Liver (tissue), 8 donors: ENCODE measurements at regions not wholly inside any gene's neighbourhood (a gene's known extent, or its start where the extent isn't known, plus 50 kb on each side); places are given as distances from the start of the nearest gene placed in this dataset.

Experiments used
- DNase-seq: peaks from one replicate; pipeline ENCODE4 v3.0.0-alpha.2; 2017; ENCODE audit warnings: low spot score
- H3K27ac ChIP-seq, 2 donors: one replicate each; pipeline ENCODE4 v1.7.0; 2013; ENCODE audit warnings: inconsistent platforms in 2 of 2, low read length in 2 of 2, control low read depth in 1 of 2, low read depth in 1 of 2, mild to moderate bottlenecking in 1 of 2
- H3K27me3 ChIP-seq, 4 donors: one replicate each; pipeline versions ENCODE4 v1.6.1 to v1.7.0; 2013; ENCODE audit warnings: low read length in 3 of 4, inconsistent platforms in 1 of 4, mild to moderate bottlenecking in 1 of 4, moderate library complexity in 1 of 4; ENCODE audit not compliant: control insufficient read depth in 4 of 4, insufficient read depth in 4 of 4
- H3K36me3 ChIP-seq, 4 donors: one replicate each; pipeline versions ENCODE4 v1.6.1 to v1.7.0; 2013; ENCODE audit warnings: low read length in 3 of 4, mild to moderate bottlenecking in 3 of 4, low read depth in 1 of 4, moderate library complexity in 1 of 4; ENCODE audit not compliant: control insufficient read depth in 4 of 4, insufficient read depth in 3 of 4
- H3K4me1 ChIP-seq, 4 donors: one replicate each; pipeline versions ENCODE4 v1.6.1 to v1.7.0; 2013; ENCODE audit warnings: low read length in 3 of 4, mild to moderate bottlenecking in 3 of 4, moderate library complexity in 1 of 4; ENCODE audit not compliant: control insufficient read depth in 4 of 4, insufficient read depth in 4 of 4
- H3K4me3 ChIP-seq, 3 donors: one replicate each; pipeline versions ENCODE4 v1.6.1 to v1.7.0; 2013; ENCODE audit warnings: low read length in 3 of 3, control low read depth in 1 of 3, low read depth in 1 of 3, mild to moderate bottlenecking in 1 of 3
- H3K9ac ChIP-seq, 2 donors: one replicate each; pipeline ENCODE4 v1.7.0; 2013; ENCODE audit warnings: low read length in 2 of 2, mild to moderate bottlenecking in 2 of 2, moderate library complexity in 2 of 2, control low read depth in 1 of 2, low read depth in 1 of 2
- H3K9me3 ChIP-seq, 4 donors: one replicate each; pipeline versions ENCODE4 v1.6.1 to v1.7.0; 2013; ENCODE audit warnings: low read length in 3 of 4; ENCODE audit not compliant: control insufficient read depth in 4 of 4
- ATF3 ChIP-seq: IDR thresholded peaks from 2 replicates; pipeline ENCODE4 v1.6.1; 2016; ENCODE audit warnings: antibody characterized with exemption
- EGR1 ChIP-seq, 2 donors: IDR thresholded peaks; 2 replicates each; pipeline ENCODE4 v1.6.1; 2016 to 2018; ENCODE audit warnings: antibody characterized with exemption in 2 of 2, low read depth in 2 of 2
- FOXA1 ChIP-seq: IDR thresholded peaks from 2 replicates; pipeline ENCODE4 v1.6.1; 2016; ENCODE audit warnings: antibody characterized with exemption
- FOXA2 ChIP-seq: IDR thresholded peaks from 2 replicates; pipeline ENCODE4 v1.6.1; 2016; ENCODE audit warnings: antibody characterized with exemption
- GABPA ChIP-seq, 2 donors: IDR thresholded peaks in 1 of 2; conservative IDR thresholded peaks in 1 of 2; 2 replicates each; pipeline ENCODE4 v1.6.1; 2016; ENCODE audit warnings: antibody characterized with exemption in 2 of 2, mild to moderate bottlenecking in 1 of 2, moderate library complexity in 1 of 2
- HNF4A ChIP-seq, 2 donors: conservative IDR thresholded peaks; 2 replicates each; pipeline ENCODE4 v1.6.1; 2016; ENCODE audit warnings: antibody characterized with exemption in 2 of 2, mild to moderate bottlenecking in 2 of 2
- HNF4G ChIP-seq: IDR thresholded peaks from 2 replicates; pipeline ENCODE4 v1.6.1; 2016; ENCODE audit warnings: antibody characterized with exemption
- JUND ChIP-seq, 2 donors: IDR thresholded peaks; 2 replicates each; pipeline ENCODE4 v1.6.1; 2016; ENCODE audit warnings: antibody characterized with exemption in 2 of 2
- MAX ChIP-seq: IDR thresholded peaks from 2 replicates; pipeline ENCODE4 v1.6.1; 2016; ENCODE audit warnings: antibody characterized with exemption
- NR2F2 ChIP-seq: IDR thresholded peaks from 2 replicates; pipeline ENCODE4 v1.6.1; 2016; ENCODE audit warnings: antibody characterized with exemption
- RAD21 ChIP-seq, 2 donors: IDR thresholded peaks; 2 replicates each; pipeline ENCODE4 v1.6.1; 2016; ENCODE audit warnings: antibody characterized with exemption in 2 of 2, mild to moderate bottlenecking in 2 of 2
- RXRA ChIP-seq, 2 donors: IDR thresholded peaks; 2 replicates each; pipeline ENCODE4 v1.6.1; 2017 to 2018; ENCODE audit warnings: antibody characterized with exemption in 2 of 2, mild to moderate bottlenecking in 1 of 2
- SP1 ChIP-seq: IDR thresholded peaks from 2 replicates; pipeline ENCODE4 v1.6.1; 2018; ENCODE audit warnings: antibody characterized with exemption, mild to moderate bottlenecking
- TAF1 ChIP-seq: conservative IDR thresholded peaks from 2 replicates; pipeline ENCODE4 v1.6.1; 2016; ENCODE audit warnings: antibody characterized with exemption, mild to moderate bottlenecking
- YY1 ChIP-seq: IDR thresholded peaks from 2 replicates; pipeline ENCODE4 v1.6.1; 2016; ENCODE audit warnings: antibody characterized with exemption, mild to moderate bottlenecking
- ZBTB33 ChIP-seq: IDR thresholded peaks from 2 replicates; pipeline ENCODE4 v1.6.1; 2016; ENCODE audit warnings: antibody characterized with exemption
- WGBS: extraction: QIAGEN DNeasy Blood & Tissue Kit; methylation state at CpG from one replicate; pipeline ENCODE4 v1.1.7; 2013; 5-methylcytosine and 5-hydroxymethylcytosine counted together
- TF ChIP-seq, protein P1 (sequence below): fragments of 150-350 bp; IDR thresholded peaks from 2 replicates; pipeline ENCODE4 v1.5.1; 2017; ENCODE audit warnings: improper control_type of control experiment, low read depth, low read length; ENCODE audit not compliant: missing input control
- donor health status: healthy.
- donor health status: healthy.
- donor health status: healthy.
- donor health status: healthy.
- donor health status: healthy.

DNA sequence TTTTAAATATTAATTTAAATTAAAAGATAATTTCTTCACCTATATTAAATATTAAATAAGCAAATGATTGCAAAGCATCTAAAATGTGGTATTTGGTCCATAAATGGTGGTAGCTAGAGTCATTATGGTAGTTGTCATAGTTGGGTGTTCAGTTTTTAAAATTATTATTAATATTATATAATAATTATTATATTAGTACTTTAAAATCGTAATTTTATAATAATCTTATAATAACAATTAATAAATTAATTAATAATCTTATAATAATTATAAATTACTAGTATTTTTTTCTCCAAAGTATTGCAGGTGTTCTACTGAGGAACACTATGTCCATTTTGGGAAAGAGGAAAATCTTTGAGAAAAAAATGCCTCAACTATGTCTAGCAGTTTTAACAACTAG lies 835.5 kb upstream of the GCFC2 start (continued):
- TF ChIP-seq, protein P1, sequence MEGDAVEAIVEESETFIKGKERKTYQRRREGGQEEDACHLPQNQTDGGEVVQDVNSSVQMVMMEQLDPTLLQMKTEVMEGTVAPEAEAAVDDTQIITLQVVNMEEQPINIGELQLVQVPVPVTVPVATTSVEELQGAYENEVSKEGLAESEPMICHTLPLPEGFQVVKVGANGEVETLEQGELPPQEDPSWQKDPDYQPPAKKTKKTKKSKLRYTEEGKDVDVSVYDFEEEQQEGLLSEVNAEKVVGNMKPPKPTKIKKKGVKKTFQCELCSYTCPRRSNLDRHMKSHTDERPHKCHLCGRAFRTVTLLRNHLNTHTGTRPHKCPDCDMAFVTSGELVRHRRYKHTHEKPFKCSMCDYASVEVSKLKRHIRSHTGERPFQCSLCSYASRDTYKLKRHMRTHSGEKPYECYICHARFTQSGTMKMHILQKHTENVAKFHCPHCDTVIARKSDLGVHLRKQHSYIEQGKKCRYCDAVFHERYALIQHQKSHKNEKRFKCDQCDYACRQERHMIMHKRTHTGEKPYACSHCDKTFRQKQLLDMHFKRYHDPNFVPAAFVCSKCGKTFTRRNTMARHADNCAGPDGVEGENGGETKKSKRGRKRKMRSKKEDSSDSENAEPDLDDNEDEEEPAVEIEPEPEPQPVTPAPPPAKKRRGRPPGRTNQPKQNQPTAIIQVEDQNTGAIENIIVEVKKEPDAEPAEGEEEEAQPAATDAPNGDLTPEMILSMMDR = no peak

GRCh38 chr2:76544901-76545300 lies 834.2 kb upstream of the GCFC2 start:
- Histone ChIP-seq H3K36me3 (no peaks in the 10 kb centered on the region), H3K27ac (no peak overlapping the region), H3K9ac (no peak overlapping the region), H3K4me1 (no peaks in the 10 kb centered on the region), H3K27me3 (no peaks in the 10 kb centered on the region), H3K4me3 (no peak overlapping the region), H3K9me3 (no peaks in the 10 kb centered on the region)
- 51% methylated on average over 3 of the region's 3 CpGs for WGBS
- no peak for TF ChIP-seq HNF4A (conservative IDR thresholded peaks at IDR 0.05)
- no peak for TF ChIP-seq SP1
- TF ChIP-seq FOXA2 = no peak
- no peak for TF ChIP-seq NR2F2
- no peak for TF ChIP-seq JUND (IDR thresholded peaks at IDR 0.05)
- no peak for TF ChIP-seq ATF3
- no peak for TF ChIP-seq EGR1 (IDR thresholded peaks at IDR 0.05; ENCODE audit: low read depth in 2 of 2)
- no peak for TF ChIP-seq RAD21 (IDR thresholded peaks at IDR 0.05)
- no peak for TF ChIP-seq HNF4G
- TF ChIP-seq GABPA (IDR thresholded peaks at IDR 0.05 in 1 of 2, conservative IDR thresholded peaks at IDR 0.05 in 1 of 2) = no peak
- no peak for TF ChIP-seq ZBTB33
- TF ChIP-seq YY1 = no peak
- TF ChIP-seq, protein P1 = no peak
- no peak for TF ChIP-seq FOXA1
- no peak for TF ChIP-seq MAX
- no peak for TF ChIP-seq RXRA (IDR thresholded peaks at IDR 0.05)
- no peak for TF ChIP-seq TAF1
- DNase-seq = no peak

- no peak for DNase-seq
- H3K36me3 ChIP-seq = no peaks in the 10 kb centered on the region
- 28% methylated on average over 3 of the region's 3 CpGs for WGBS
- no peak overlapping the region for H3K4me3 ChIP-seq
- H3K27me3 ChIP-seq = no peaks in the 10 kb centered on the region
- peaks cover 0 to 12% (median 10%) of the 10 kb centered on the region in 4 donors for H3K4me1 ChIP-seq
- no peaks in the 10 kb centered on the region for H3K9me3 ChIP-seq
- TF ChIP-seq RAD21 (IDR thresholded peaks at IDR 0.05) = no peak
- no peak for TF ChIP-seq SP1
- no peak for TF ChIP-seq MAX
- TF ChIP-seq, protein P1 = no peak
- no peak for TF ChIP-seq FOXA1
- TF ChIP-seq NR2F2 = no peak
- TF ChIP-seq HNF4A (conservative IDR thresholded peaks at IDR 0.05) = peak in 1 of 2 donors; percentile 31
- H3K9ac ChIP-seq = no peak overlapping the region
- no peak overlapping the region for H3K27ac ChIP-seq
Observed at GRCh38 chr2:76517574-76517909, 806.8 kb upstream of the GCFC2 start.
